Esophagus muscularis mucosa (tissue), 4 donors: ENCODE measurements at regions not wholly inside any gene's neighbourhood (a gene's known extent, or its start where the extent isn't known, plus 50 kb on each side); places are given as distances from the start of the nearest gene placed in this dataset.

Experiments used
- DNase-seq: peaks from one replicate; pipeline ENCODE4 v3.0.0-alpha.2; 2017; ENCODE audit errors: extremely low spot score
- H3K27ac ChIP-seq, 4 donors: fragments of 200-600 bp; sonication (generic); replicated peaks in 1 of 4; 1 replicate in 3 of 4; 2 replicates in 1 of 4; pipeline ENCODE4 v1.5.1; 2016 to 2019; ENCODE audit warnings: mild to moderate bottlenecking in 1 of 4
- H3K27me3 ChIP-seq, 4 donors: fragments of 200-600 bp; sonication (generic); one replicate each; pipeline versions ENCODE4 v1.5.1 to v1.6.0; 2016 to 2019
- H3K36me3 ChIP-seq, 4 donors: fragments of 200-600 bp; sonication (generic); one replicate each; pipeline ENCODE4 v1.5.1; 2016 to 2019
- H3K4me1 ChIP-seq, 4 donors: fragments of 200-600 bp; sonication (generic); one replicate each; pipeline ENCODE4 v1.5.1; 2016 to 2019
- H3K4me3 ChIP-seq, 4 donors: fragments of 200-600 bp; sonication (generic); 1 replicate in 2 of 4; 2 replicates in 2 of 4; pipeline ENCODE4 v1.5.1; 2016 to 2019; ENCODE audit warnings: mild to moderate bottlenecking in 4 of 4, moderate library complexity in 1 of 4
- H3K9me3 ChIP-seq, 4 donors: fragments of 200-600 bp; sonication (generic); 1 replicate in 3 of 4; 2 replicates in 1 of 4; pipeline ENCODE4 v1.5.1; 2016 to 2019
- CTCF ChIP-seq, 3 experiments: fragments of 200-600 bp in 2 of 3; fragments of 450-650 bp in 1 of 3; sonication (generic) in 2 of 3; IDR thresholded peaks; one replicate each; pipeline ENCODE4 v1.5.1; 2017 to 2019; ENCODE audit warnings: antibody characterized with exemption in 3 of 3, mild to moderate bottlenecking in 2 of 3, moderate library complexity in 1 of 3
- EP300 ChIP-seq: sonication (generic); formaldehyde crosslinking; IDR thresholded peaks from one replicate; pipeline ENCODE4 v1.6.1; 2017; ENCODE audit warnings: antibody characterized with exemption
- POLR2A ChIP-seq: fragments of 450-650 bp; IDR thresholded peaks from one replicate; pipeline ENCODE4 v1.6.1; 2017; ENCODE audit warnings: antibody characterized with exemption, moderate library complexity, mild to moderate bottlenecking, low read depth
- POLR2AphosphoS5 ChIP-seq, 2 donors: sonication (generic); formaldehyde crosslinking; IDR thresholded peaks; one replicate each; pipeline ENCODE4 v1.6.1; 2017; ENCODE audit warnings: antibody characterized with exemption in 2 of 2
- WGBS: methylation state at CpG from one replicate; pipeline ENCODE4 v1.1.5; 2018; 5-methylcytosine and 5-hydroxymethylcytosine counted together
- intact Hi-C: fragments of 100-400 bp; cut with DNase I; formaldehyde crosslinking; loops from one replicate; pipeline ENCODE4 v1.15.1; 2023

- H3K27ac ChIP-seq, result no peak overlapping the region
- H3K27me3 ChIP-seq, result no peaks in the 10 kb centered on the region
- 76% methylated on average over 1 of the region's 1 CpG for WGBS
- no peaks in the 10 kb centered on the region for H3K36me3 ChIP-seq
- intact Hi-C loops, result no loop called here
- no peaks in the 10 kb centered on the region for H3K4me1 ChIP-seq
- no peak overlapping the region for H3K4me3 ChIP-seq
- TF ChIP-seq CTCF (IDR thresholded peaks at IDR 0.05) (no peak), POLR2AphosphoS5 (IDR thresholded peaks at IDR 0.05) (no peak), EP300 (no peak), POLR2A (no peak)
- DNase-seq, result no peak
- H3K9me3 ChIP-seq, result no peaks in the 10 kb centered on the region
These were observed 793.3 kb downstream of the SEMA5A start for GRCh38 chr5:8752595-8752994.

GRCh38 chr5:8756498-8757084, 789.3 kb downstream of the SEMA5A start:
- intact Hi-C loops, result no loop called here
- 77% methylated on average over 2 of the region's 2 CpGs for WGBS
- H3K9me3 ChIP-seq, result no peaks in the 10 kb centered on the region
- H3K36me3 ChIP-seq, result no peaks in the 10 kb centered on the region
- no peak overlapping the region for H3K27ac ChIP-seq
- H3K4me3 ChIP-seq, result no peak overlapping the region
- DNase-seq, result peak; percentile 64
- H3K27me3 ChIP-seq, result no peaks in the 10 kb centered on the region
- peak in 1 of 3 experiments; percentile 30 for TF ChIP-seq CTCF (IDR thresholded peaks at IDR 0.05)
- TF ChIP-seq POLR2A, result no peak
- H3K4me1 ChIP-seq, result no peaks in the 10 kb centered on the region

- H3K36me3 ChIP-seq, result no peaks in the 10 kb centered on the region
- WGBS, result 58% methylated on average over 3 of the region's 3 CpGs
- no peak for DNase-seq
- TF ChIP-seq POLR2A (no peak), CTCF (IDR thresholded peaks at IDR 0.05) (no peak), EP300 (no peak), POLR2AphosphoS5 (IDR thresholded peaks at IDR 0.05) (no peak)
- no peaks in the 10 kb centered on the region for H3K27me3 ChIP-seq
- no peaks in the 10 kb centered on the region for H3K9me3 ChIP-seq
- no peaks in the 10 kb centered on the region for H3K4me1 ChIP-seq
- intact Hi-C loops, result no loop called here
- no peak overlapping the region for H3K27ac ChIP-seq
- no peak overlapping the region for H3K4me3 ChIP-seq
These were observed 780.0 kb downstream of the SEMA5A start for GRCh38 chr5:8765886-8766285.

DNA sequence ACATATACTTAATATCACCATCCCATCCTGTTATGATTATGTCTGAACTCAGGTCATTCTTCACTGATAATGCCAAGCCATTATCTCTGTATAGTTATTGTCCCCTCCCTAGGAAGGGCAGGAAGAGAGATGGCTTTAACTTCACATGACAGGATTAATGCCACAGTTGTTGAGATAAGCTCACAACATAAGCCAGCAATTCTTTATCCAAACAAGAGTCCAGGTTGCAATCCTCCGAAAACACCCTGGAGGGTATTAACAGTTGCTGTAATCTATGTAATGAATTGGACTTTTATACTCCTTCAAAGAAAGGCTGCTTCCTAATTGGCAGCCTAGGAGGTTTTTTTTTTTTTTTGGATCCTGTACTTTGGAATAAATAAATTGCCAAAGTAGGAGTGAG, 779.4 kb downstream of the SEMA5A start:
- intact Hi-C loops, result no loop called here
- H3K27me3 ChIP-seq, result no peaks in the 10 kb centered on the region
- H3K4me1 ChIP-seq, result no peaks in the 10 kb centered on the region
- TF ChIP-seq EP300 (no peak), POLR2AphosphoS5 (IDR thresholded peaks at IDR 0.05) (no peak), POLR2A (no peak), CTCF (IDR thresholded peaks at IDR 0.05) (no peak)
- H3K4me3 ChIP-seq, result no peak overlapping the region
- 50% methylated on average over 1 of the region's 1 CpG for WGBS
- DNase-seq, result no peak
- H3K36me3 ChIP-seq, result no peaks in the 10 kb centered on the region
- no peak overlapping the region for H3K27ac ChIP-seq
- no peaks in the 10 kb centered on the region for H3K9me3 ChIP-seq

DNA sequence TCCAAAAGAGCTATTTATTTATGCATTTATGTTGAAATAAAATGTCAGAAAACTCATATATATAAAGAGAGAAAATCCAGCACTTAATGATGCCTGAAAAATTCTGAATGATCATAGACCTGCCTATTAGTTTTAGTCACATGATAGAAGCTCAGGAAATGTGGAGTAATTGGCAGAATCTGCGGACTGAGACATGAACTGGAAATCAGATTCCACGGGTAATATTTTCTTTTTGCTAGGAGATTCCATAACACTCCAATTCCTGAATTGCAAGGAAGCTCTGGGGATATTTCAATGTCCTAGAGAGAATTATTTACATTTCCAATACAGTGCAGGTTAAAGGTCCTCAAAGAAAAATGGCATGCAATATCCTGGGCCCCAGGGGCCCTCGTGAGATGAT, 778.8 kb downstream of the SEMA5A start:
- Histone ChIP-seq H3K4me1 (no peaks in the 10 kb centered on the region), H3K27me3 (no peaks in the 10 kb centered on the region), H3K4me3 (no peak overlapping the region), H3K36me3 (no peaks in the 10 kb centered on the region), H3K27ac (no peak overlapping the region), H3K9me3 (no peaks in the 10 kb centered on the region)
- no peak for DNase-seq
- intact Hi-C loops, result no loop called here
- WGBS, result 61% methylated on average over 3 of the region's 3 CpGs
- TF ChIP-seq POLR2AphosphoS5 (IDR thresholded peaks at IDR 0.05) (no peak), POLR2A (no peak), CTCF (IDR thresholded peaks at IDR 0.05) (no peak), EP300 (no peak)
